Natural killer cell treated with Interleukin-12 subunit alpha and Interleukin-12 subunit beta and Interleukin-15 and Interleukin-18, amount 100 ng/mL, for 72 hours (primary cell): ENCODE measurements at regions not wholly inside any gene's neighbourhood (a gene's known extent, or its start where the extent isn't known, plus 50 kb on each side); places are given as distances from the start of the nearest gene placed in this dataset.

Experiments
- ATAC-seq, 2 donors: fragments of 150-1000 bp; cut with Tn5 transposase in 1 of 2; sonication (Bioruptor Pico), chemical (Tn5 transposase) in 1 of 2; 2 replicates each; pipeline ENCODE4 v1.10.0; 2021
- DNase-seq: peaks from one replicate; pipeline ENCODE4 v3.0.0; 2022; ENCODE audit warnings: low spot score
- H3K27ac Mint-ChIP-seq, 2 donors: 1 replicate in 1 of 2; 2 replicates in 1 of 2; pipeline ENCODE4 v1.8.0; 2022; ENCODE audit warnings: mixed read lengths in 2 of 2, mild to moderate bottlenecking in 1 of 2, moderate library complexity in 1 of 2
- H3K27me3 Mint-ChIP-seq, 2 donors: 1 replicate in 1 of 2; 2 replicates in 1 of 2; pipeline ENCODE4 v1.8.0; 2022; ENCODE audit warnings: mixed read lengths in 2 of 2
- H3K36me3 Mint-ChIP-seq: one replicate; pipeline ENCODE4 v1.8.0; 2022; ENCODE audit warnings: mixed read lengths
- H3K4me1 Mint-ChIP-seq, 2 donors: 1 replicate in 1 of 2; 2 replicates in 1 of 2; pipeline ENCODE4 v1.8.0; 2022; ENCODE audit warnings: low read depth in 2 of 2, mixed read lengths in 2 of 2, mild to moderate bottlenecking in 1 of 2
- H3K4me3 Mint-ChIP-seq: one replicate; pipeline ENCODE4 v1.8.0; 2022; ENCODE audit warnings: mixed read lengths
- H3K9me3 Mint-ChIP-seq: 2 replicates; pipeline ENCODE4 v1.8.0; 2022; ENCODE audit warnings: mixed read lengths

DNA sequence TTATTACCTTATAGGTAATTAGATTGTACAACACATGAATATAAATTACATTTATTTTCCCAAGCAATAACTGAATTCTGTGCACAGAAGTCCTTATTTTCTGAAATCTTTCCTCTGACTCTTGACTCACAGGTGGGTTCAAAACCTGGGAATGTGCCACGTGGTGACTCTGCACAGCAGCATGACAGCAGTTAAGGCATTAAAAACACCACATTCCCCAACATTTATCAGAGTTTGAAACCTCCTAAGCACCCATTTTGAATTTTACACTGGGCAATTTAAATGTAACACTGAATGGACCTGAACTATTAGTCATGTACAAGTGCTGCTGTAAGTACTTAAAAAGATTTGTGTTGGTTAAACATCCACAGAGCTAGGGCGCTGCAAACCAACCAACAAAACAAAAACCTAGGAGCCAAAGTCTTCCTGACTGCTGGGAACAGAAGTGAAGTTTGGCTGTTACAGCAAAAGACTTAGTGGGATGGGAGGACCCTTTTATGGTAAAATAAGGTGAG, 480.6 kb upstream of the CXADR start:
- H3K4me3 Mint-ChIP-seq, result no peak overlapping the region
- no peaks in the 10 kb centered on the region for H3K4me1 Mint-ChIP-seq
- peaks cover 27% of the 10 kb centered on the region for H3K9me3 Mint-ChIP-seq
- no peak overlapping the region for H3K27ac Mint-ChIP-seq
- H3K27me3 Mint-ChIP-seq, result no peaks in the 10 kb centered on the region
- ATAC-seq (no peak), DNase-seq (no peak)
- H3K36me3 Mint-ChIP-seq, result peaks cover 22% of the 10 kb centered on the region

DNA sequence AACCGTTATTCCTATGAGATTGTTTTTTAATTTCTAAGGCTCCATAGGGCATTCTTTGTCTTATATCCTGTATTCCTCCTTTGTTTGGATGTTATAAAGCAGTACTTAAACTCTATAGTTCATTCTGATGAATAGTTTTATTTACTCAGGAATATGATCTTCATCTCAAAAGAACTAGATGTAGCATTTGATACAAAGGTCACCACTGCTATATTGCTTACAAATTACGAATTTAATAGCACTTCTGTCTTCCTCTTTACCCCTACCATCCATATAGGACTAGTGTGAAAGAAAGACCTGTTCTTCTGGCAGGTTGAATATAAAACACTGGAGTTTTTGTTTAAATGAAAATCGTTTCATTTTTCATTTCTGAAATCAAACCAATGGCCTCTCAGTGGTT, 468.1 kb upstream of the CXADR start:
- no peak for ATAC-seq
- H3K27me3 Mint-ChIP-seq, result no peaks in the 10 kb centered on the region
- H3K4me1 Mint-ChIP-seq, result no peaks in the 10 kb centered on the region
- peaks cover 5% of the 10 kb centered on the region for H3K36me3 Mint-ChIP-seq
- no peak for DNase-seq
- no peak overlapping the region for H3K27ac Mint-ChIP-seq
- H3K4me3 Mint-ChIP-seq, result no peak overlapping the region
- peaks cover 23% of the 10 kb centered on the region for H3K9me3 Mint-ChIP-seq

DNA sequence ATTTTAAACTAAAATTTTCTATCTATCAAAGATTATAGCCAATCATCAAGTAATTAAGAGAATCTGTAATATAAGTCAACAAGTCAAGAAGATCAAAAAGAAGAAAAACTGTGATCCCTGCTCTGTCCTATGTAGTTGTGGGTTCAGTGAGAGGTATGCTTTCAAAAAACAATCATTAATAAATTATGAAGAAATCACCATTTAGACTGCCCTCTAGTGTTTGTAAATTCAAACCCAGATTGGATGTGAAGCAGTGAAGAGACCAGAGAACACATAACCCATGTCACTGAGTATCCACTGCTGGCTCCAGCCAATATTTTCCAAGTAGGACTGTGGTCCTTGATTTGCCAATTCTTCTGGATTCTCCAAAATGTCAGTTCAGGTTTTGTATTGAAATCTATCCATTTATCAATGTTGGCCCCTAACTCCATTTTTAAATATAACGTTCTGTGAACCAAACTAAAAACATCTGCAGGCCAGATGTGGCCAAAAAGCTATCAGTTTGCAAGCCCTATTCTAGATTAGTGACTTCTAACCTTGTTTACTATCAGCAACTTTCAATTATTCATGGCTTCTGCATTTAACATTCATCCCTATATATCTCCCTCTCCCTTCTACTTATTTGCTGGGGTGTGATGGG, 467.5 kb upstream of the CXADR start:
- Mint-ChIP-seq H3K27ac (no peak overlapping the region), H3K4me1 (no peaks in the 10 kb centered on the region), H3K27me3 (no peaks in the 10 kb centered on the region), H3K9me3 (peaks cover 23% of the 10 kb centered on the region), H3K4me3 (no peak overlapping the region), H3K36me3 (peaks cover 5% of the 10 kb centered on the region)
- DNase-seq (no peak), ATAC-seq (no peak)

DNA sequence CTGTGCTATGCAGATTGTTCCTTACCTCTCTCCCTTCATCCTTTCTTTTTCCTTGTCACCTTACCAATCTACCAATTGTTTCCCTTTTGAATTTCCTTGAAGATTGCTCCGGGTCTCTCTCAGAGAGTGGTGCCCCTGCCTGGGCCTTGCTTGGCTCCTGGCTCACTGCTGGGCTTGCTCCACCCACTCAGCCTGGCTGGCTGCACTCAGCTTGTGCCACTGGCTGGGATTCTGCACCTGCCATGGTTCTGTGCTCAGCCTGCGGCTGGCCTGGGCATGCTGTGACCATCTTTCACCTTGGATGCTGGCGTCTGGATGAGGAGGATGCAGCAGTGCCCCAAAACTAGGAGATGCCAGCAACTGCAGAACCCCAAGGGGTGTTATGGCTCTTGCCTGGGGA, 463.9 kb upstream of the CXADR start:
- Mint-ChIP-seq H3K9me3 (peaks cover 11% of the 10 kb centered on the region), H3K27me3 (no peaks in the 10 kb centered on the region), H3K36me3 (peaks cover 5% of the 10 kb centered on the region), H3K4me3 (no peak overlapping the region), H3K27ac (no peak overlapping the region), H3K4me1 (no peaks in the 10 kb centered on the region)
- DNase-seq, result no peak
- no peak for ATAC-seq

DNA sequence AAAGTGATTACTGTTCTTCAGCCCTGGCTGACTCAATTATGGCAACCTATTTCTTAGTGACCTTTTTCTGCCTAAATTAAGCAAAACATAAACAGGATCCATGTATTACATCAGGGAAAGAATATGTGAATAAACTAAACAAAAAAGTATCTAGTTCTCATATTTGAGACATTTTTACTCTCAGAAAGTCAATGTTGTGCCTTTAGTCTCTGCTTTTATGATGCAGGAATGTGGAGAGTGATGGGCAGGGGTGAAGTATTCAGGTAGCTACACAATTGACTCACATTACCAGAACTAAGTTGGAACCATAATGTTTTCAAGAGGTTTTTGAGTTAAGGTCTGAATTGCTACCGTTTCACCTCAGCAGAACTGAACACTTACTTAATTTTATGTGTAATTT, 462.7 kb upstream of the CXADR start:
- ATAC-seq, result no peak
- DNase-seq, result no peak
- H3K36me3 Mint-ChIP-seq, result peaks cover 5% of the 10 kb centered on the region

DNA sequence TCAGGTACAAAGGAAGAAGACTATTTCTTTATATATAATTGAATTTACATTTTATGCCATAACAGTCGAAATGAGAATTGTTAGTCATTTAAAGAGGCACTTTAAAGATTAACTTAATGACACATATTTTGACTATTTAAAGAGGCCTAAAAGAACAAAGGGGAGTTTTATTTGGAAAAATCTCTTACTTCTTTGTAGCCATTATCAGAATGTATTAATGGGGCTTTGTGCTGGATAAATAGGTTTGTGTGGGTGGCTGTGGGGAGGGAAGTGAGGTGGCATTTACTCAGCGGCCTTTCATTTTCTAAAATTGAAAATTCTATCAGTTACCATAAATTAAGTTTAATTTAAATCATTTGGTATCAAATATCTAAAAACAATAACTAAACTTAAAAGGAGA, 462.2 kb upstream of the CXADR start:
- DNase-seq (no peak), ATAC-seq (no peak)
- no peaks in the 10 kb centered on the region for H3K27me3 Mint-ChIP-seq
- H3K4me1 Mint-ChIP-seq, result no peaks in the 10 kb centered on the region
- no peak overlapping the region for H3K4me3 Mint-ChIP-seq
- no peak overlapping the region for H3K27ac Mint-ChIP-seq
- peaks cover 11% of the 10 kb centered on the region for H3K9me3 Mint-ChIP-seq
- peaks cover 5% of the 10 kb centered on the region for H3K36me3 Mint-ChIP-seq

More for the DNA sequence above, 462.7 kb upstream of the CXADR start:
- Mint-ChIP-seq H3K4me1 (no peaks in the 10 kb centered on the region), H3K4me3 (no peak overlapping the region), H3K27me3 (no peaks in the 10 kb centered on the region), H3K9me3 (peaks cover 11% of the 10 kb centered on the region), H3K27ac (no peak overlapping the region)

DNA sequence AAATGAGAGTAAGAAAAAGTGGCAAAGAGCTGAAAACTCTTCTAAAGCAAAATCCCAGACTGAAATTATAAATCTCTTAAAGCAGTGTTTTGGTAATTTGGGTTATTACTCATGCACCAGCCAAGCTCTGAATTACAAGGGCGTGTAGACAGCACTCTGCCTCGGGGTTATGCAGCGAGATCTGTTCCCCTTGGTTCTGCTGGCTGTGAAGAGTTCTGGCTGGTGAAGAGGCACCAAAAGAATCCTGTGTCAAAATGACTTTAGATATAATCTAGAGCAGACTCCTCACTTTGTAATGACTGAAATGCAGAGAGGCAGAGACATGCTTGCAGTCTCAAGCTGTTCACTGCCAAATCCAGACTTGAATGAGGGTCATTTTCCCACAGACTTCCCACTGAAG, 461.8 kb upstream of the CXADR start:
- Mint-ChIP-seq H3K4me1 (no peaks in the 10 kb centered on the region), H3K27me3 (no peaks in the 10 kb centered on the region), H3K27ac (no peak overlapping the region), H3K4me3 (no peak overlapping the region), H3K36me3 (peaks cover 5% of the 10 kb centered on the region), H3K9me3 (peaks cover 12% of the 10 kb centered on the region)
- ATAC-seq (no peak), DNase-seq (no peak)

DNA sequence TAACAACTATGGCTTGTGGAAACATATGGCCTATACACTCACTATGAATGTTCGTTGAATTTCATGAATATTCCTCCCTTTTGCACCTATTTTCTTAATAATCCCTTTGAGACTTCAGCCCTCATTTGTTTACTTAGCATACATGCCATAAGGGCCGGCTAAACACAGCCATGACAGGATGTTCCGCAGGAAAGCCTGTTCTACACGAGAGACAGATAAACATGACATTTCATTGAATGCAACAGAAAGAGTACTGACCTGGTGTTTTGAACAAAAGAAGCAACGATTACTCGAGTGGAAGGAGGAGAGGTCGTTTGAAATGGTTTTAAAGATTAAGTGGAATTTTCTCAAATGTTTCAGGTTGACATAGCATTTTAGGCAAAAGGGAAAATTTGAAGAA, 459.5 kb upstream of the CXADR start:
- Mint-ChIP-seq H3K36me3 (peaks cover 7% of the 10 kb centered on the region), H3K27ac (no peak overlapping the region), H3K9me3 (peaks cover 22% of the 10 kb centered on the region), H3K27me3 (no peaks in the 10 kb centered on the region), H3K4me3 (no peak overlapping the region), H3K4me1 (no peaks in the 10 kb centered on the region)
- ATAC-seq (no peak), DNase-seq (no peak)

DNA sequence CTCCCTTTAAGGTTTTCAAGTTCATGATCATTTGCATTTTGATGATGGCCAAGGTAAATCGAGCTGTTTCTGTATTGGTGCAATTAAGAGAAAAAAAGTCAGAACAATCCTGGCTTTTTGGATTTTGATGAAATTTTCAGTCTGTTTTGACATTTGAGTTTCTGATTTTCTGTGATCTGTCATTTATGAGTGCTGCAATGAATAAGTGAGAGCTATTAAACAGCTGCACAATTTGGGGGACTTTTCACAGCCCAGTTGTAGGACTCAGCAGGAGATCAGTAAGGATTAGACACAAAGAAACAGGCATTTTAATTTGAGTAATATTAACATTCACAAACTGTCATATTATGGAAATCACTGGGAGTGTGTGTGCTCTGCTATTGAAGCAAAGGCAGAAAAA, 452.9 kb upstream of the CXADR start:
- Mint-ChIP-seq H3K36me3 (peaks cover 7% of the 10 kb centered on the region), H3K27me3 (no peaks in the 10 kb centered on the region)

DNA sequence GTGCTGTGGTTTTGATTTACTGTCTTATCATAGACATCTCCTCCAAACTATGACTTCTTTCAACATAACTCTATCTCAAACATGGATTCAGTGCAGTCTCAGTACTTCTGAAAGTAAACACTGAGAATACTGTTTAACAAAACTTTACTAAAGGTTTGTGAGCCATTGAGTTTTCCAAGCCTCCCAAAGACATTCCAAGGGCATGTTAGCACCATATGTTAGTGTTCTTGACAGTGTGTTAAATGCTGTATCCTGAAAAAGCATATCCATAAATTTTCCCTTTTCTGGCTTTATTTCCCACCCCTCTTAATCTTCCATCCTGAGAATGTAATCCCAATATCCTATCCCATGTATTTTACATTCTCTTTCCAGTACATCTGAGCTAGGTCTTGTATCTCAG, 446.8 kb upstream of the CXADR start:
- DNase-seq (no peak), ATAC-seq (no peak)
- H3K9me3 Mint-ChIP-seq, result peaks cover 20% of the 10 kb centered on the region
- no peak overlapping the region for H3K4me3 Mint-ChIP-seq
- no peaks in the 10 kb centered on the region for H3K4me1 Mint-ChIP-seq
- no peaks in the 10 kb centered on the region for H3K36me3 Mint-ChIP-seq
- no peaks in the 10 kb centered on the region for H3K27me3 Mint-ChIP-seq
- H3K27ac Mint-ChIP-seq, result no peak overlapping the region

More for the DNA sequence above, 452.9 kb upstream of the CXADR start:
- DNase-seq (no peak), ATAC-seq (no peak)
- no peak overlapping the region for H3K27ac Mint-ChIP-seq
- no peaks in the 10 kb centered on the region for H3K4me1 Mint-ChIP-seq
- no peak overlapping the region for H3K4me3 Mint-ChIP-seq
- H3K9me3 Mint-ChIP-seq, result peaks cover 31% of the 10 kb centered on the region

DNA sequence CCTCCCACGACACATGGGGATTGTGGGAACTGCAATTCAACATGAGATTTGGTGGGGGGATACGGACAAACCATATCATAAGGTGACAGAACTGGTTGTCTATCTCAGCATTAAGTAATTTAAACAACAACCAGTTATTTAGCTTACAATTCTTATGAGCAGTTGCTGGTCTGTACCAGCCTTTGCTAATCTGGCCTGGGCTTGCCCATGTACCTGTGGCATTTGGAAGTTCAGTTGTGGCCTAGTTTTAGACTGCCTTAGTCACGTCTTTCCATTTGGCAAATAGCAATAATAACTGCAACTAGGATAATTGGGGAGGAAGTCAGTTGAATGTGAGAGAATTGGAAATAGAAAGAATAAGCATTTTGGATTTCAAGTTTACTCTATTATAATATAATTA, 441.8 kb upstream of the CXADR start:
- H3K4me3 Mint-ChIP-seq, result no peak overlapping the region
- ATAC-seq, result no peak
- peaks cover 25% of the 10 kb centered on the region for H3K9me3 Mint-ChIP-seq
- no peak for DNase-seq
- H3K4me1 Mint-ChIP-seq, result no peaks in the 10 kb centered on the region
- H3K27ac Mint-ChIP-seq, result no peak overlapping the region
- peaks cover 9% of the 10 kb centered on the region for H3K36me3 Mint-ChIP-seq
- no peaks in the 10 kb centered on the region for H3K27me3 Mint-ChIP-seq

DNA sequence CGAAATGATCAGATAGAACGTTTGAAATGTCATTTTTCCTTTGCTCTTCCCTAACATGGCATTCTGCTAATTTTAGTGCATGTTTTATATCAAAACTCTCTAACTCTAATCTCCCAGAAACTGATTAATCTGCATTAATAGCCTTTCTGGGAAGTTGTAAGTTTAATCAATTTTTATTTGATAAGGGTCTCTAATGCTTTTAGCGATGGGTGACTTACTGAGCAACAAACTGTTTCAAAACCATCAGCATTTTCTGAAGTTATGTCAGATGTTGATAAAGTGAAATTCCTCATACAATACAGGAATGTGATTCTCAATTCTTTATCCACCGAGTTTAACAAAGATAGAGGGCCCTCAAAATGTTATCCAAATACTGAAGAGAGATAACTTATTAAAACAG, 431.6 kb upstream of the CXADR start:
- no peaks in the 10 kb centered on the region for H3K4me1 Mint-ChIP-seq
- H3K27me3 Mint-ChIP-seq, result no peaks in the 10 kb centered on the region
- ATAC-seq, result no peak
- no peak overlapping the region for H3K4me3 Mint-ChIP-seq
- no peaks in the 10 kb centered on the region for H3K36me3 Mint-ChIP-seq
- peaks cover 16% of the 10 kb centered on the region for H3K9me3 Mint-ChIP-seq
- no peak overlapping the region for H3K27ac Mint-ChIP-seq
- DNase-seq, result no peak

DNA sequence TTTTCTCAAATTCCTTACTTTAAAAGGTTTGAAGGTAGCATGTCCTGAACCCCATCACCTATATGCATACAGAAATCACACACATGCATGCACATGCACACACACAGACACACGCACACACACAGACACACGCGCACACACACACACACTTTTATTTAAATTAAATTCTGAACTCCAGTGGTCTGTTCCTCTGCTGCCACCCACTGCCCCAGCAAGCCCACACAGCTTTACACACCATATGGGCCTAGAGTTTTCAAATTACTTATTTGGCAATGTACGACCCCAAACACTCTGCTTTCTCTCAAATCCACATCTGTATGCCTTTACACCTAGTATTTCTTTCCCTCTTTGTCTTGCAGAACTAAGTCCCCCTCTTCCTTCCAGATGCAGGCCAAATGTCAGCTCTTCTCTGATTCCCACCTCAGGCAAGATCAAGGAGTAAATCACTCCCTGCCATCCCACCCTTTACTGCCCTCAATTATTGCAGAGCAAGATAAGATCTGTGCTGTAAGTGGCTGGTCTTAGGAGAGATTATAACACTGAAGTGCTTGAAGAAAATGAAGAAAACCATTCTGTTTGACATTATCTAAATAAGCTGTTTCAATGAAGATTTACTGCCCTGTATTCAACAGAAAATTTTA, 429.9 kb upstream of the CXADR start:
- H3K4me3 Mint-ChIP-seq, result no peak overlapping the region
- no peaks in the 10 kb centered on the region for H3K27me3 Mint-ChIP-seq
- no peak for ATAC-seq
- DNase-seq, result no peak
- no peaks in the 10 kb centered on the region for H3K4me1 Mint-ChIP-seq
- H3K9me3 Mint-ChIP-seq, result peaks cover 16% of the 10 kb centered on the region
- H3K36me3 Mint-ChIP-seq, result no peaks in the 10 kb centered on the region
- H3K27ac Mint-ChIP-seq, result no peak overlapping the region

DNA sequence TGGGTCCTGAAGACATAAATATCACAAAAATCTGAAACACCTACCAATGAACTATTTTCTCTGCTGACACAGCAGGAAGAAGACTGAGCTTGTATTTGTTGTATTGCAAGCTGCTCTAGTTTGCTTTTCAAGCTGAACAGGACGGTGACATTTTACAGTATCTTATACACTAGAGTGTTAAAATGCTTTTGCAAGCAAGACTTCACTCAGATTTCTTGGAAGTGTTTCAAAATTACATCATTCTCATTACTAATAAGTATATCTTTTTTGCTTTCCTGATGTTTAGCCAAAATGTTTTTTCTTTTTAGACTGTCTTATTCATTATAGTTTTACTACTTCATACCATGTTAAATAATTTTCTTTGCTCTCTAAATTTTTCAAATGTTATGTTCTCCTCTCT, 427.1 kb upstream of the CXADR start:
- no peaks in the 10 kb centered on the region for H3K36me3 Mint-ChIP-seq
- H3K9me3 Mint-ChIP-seq, result peaks cover 13% of the 10 kb centered on the region
- H3K27ac Mint-ChIP-seq, result no peak overlapping the region
- H3K4me3 Mint-ChIP-seq, result no peak overlapping the region
- DNase-seq (no peak), ATAC-seq (no peak)
- H3K4me1 Mint-ChIP-seq, result no peaks in the 10 kb centered on the region
- no peaks in the 10 kb centered on the region for H3K27me3 Mint-ChIP-seq

DNA sequence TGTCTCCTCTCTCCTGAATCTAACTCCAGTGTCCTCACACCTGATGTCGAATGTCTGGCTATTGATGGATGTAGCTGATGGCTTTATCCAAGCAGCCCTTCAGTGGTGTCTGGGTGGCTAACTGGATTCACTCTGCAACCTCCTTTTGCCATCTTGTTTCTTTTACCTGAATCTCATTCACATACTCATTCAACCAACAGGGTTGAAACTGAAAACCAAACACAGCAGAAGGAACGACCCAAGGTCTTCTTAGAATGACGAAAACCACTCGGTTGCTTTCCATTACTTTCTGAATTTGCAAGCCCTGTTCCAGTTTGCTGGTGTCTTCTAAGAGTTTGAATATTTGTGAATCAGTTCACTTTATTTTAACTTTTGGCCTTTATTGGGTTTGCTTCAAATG, 424.3 kb upstream of the CXADR start:
- peaks cover 10% of the 10 kb centered on the region for H3K9me3 Mint-ChIP-seq
- no peak for DNase-seq
- no peaks in the 10 kb centered on the region for H3K4me1 Mint-ChIP-seq
- H3K27me3 Mint-ChIP-seq, result no peaks in the 10 kb centered on the region
- H3K4me3 Mint-ChIP-seq, result no peak overlapping the region
- no peak overlapping the region for H3K27ac Mint-ChIP-seq
- ATAC-seq, result no peak
- peaks cover 6% of the 10 kb centered on the region for H3K36me3 Mint-ChIP-seq
